Hematopoietic multipotent progenitor cell treated with erythropoietin and hydrocortisone succinate and interleukin-3 and kit ligand, for 17 days (in vitro differentiated cells): ENCODE measurements at regions not wholly inside any gene's neighbourhood (a gene's known extent, or its start where the extent isn't known, plus 50 kb on each side); places are given as distances from the start of the nearest gene placed in this dataset.
"Not testable (repeated sequence)": the region's sequence is repeated elsewhere in the genome, so short reads cannot be mapped to it uniquely, and the experiment has no call there.

Experiments
- DNase-seq: peaks from one replicate; pipeline ENCODE4 v3.0.0-alpha.2; 2015; ENCODE audit warnings: low spot score

GRCh38 chr2:3899536-3900155 is 196.3 kb downstream of the DCDC2C start:
- DNase-seq: no peak

- DNase-seq: no peak
These were observed 198.8 kb downstream of the DCDC2C start for GRCh38 chr2:3902131-3902530.

- DNase-seq: no peak
These were observed 200.7 kb downstream of the DCDC2C start for GRCh38 chr2:3904061-3904460.

DNA sequence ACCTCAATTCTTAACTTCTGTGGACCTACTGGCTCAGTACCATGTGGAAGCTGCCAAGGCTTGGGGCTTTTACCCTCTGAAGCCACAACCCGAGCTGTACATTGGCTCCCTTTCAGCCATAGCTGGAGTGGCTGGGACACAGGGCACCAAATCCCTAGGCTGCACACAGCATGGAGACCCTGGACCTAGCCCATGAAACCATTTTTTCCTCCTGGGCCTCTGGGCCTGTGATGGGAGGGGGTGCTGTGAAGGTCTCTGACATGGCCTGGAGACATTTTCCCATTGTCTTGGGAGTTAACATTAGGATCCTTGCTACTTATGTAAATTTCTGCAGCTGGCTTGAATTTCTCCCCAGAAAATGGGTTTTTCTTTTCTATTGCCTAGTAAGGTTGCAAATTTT is 205.1 kb downstream of the DCDC2C start:
- not testable (repeated sequence) for DNase-seq

DNA sequence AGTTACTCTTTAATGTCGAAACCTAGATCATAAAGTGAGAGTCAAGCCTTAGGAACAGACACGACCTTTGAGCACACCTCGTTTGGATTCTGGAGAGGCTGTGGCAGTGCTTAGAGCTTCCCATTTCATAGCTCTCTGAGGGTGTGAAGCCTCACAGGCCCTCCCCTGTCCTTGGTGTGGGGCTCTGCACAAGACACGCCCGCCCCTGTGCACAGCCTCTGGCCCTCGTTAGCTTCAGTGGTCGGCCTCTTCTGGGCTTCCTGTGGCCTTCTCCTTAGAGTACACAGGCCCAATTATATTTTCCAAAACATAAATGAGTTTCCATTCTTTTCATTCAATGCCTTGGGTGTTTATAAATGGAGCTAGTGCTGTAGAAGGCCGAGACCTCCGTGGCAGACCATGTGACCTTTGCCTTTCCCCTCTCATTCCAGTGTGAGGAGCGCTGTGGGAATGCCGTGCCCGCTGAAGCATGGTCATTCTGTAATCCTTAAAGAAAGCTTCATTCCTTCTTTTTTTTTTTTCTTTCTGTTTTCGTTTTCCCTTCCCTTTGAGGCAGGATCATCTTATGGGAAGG is 208.6 kb downstream of the DCDC2C start:
- no peak for DNase-seq

DNA sequence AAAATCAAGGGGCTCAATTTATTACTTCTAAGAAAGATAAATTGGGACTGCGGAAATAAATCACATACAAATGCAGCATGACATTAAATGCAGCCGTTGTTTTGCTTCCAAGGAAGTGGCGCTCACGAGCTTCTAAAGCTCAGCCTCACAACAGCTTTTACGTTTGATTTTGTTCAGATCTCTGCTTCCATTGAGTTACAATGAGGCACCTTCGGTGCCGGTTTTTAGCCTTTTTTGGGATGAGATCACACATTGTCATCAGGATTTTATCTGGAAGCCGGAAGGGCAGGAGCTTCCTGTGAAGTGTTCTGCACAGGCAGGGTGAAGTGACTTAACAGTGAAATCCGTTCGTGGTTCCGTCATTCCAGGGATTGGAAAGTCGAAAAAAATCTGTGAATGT is 209.8 kb downstream of the DCDC2C start:
- DNase-seq: no peak

DNA sequence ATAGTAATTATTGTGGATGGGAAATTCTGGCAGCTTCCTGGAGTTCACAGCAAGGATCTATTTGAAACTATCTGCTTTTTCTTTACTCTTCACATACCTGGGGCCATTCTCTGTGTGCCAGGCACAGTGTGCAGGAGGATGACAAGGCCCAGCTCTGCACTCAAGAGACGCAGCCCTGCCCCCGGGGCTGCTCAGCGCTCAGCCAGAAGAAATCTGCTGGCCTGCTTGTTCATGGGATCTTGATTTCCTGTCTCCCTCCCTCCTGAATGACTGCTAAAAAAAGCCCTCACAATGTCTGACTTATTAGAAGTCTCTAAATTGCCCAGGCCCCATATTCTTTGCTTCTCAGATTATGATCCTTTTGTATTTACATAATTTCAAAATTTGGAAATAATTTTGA is 210.9 kb downstream of the DCDC2C start:
- no peak for DNase-seq

- no peak for DNase-seq
These were observed 223.7 kb downstream of the DCDC2C start for GRCh38 chr2:3927031-3927430.

DNA sequence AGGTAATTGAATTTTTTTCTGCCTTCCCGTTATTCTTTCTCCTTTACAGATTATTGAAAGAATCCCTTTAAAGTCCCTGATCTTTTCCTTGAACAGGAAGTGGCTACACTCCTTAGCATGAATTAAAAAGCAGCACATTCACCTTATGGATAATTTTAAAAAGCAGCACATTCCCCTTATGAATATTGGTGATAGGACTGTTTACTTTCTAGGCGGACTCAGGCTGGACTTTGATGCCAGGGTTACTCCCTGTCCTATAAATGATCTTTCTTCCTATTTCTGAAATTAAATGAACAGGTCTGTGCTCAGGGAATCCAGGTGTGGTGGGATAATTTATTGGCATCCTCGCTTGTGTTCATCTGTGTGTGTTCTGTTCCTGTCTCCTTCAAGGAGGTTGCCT is 226.0 kb downstream of the DCDC2C start:
- DNase-seq: no peak

DNA sequence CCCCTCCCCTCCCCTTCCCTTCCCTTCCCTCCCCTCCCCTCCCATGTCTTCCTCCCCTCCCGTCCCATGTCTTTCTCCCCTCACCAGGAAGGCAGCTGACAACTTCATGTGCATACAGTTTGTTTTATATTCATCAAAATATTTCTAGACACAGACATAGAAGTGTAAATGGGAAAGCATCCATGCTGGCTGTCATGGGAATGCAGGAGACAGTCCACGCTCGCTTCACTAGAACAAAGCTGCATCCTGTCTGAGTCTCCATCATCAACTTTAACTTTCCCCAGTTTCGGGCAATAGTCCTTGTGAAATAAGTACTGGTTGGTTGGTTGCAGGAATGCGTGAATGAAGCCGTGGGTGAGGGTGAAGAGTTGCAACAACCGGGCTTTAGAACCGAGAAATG is 226.9 kb downstream of the DCDC2C start:
- no peak for DNase-seq

DNA sequence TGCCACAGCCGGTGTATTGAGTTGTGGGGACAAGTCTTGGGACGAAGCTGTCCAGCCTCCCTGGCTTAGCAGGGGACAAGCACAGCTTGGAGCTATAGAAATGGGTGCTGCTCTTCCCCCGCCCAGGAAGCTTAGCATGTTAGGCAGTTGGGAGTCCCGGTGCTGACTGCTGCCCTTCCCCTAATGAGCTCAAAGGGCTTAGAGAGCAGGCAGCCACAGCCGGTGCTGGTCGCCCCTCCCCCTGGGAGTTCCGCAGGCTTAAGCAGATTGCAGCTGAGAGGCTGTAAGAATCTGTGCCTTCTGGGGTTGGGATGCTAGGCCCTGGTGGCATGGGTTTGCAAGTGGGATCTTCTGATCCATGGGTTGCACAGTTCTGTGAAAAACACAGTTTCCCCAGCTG is 237.3 kb downstream of the DCDC2C start:
- no peak for DNase-seq

GRCh38 chr2:3942841-3943240 is 239.5 kb downstream of the DCDC2C start:
- DNase-seq: no peak

- no peak for DNase-seq
These were observed 240.7 kb downstream of the DCDC2C start for GRCh38 chr2:3944071-3944470.

DNA sequence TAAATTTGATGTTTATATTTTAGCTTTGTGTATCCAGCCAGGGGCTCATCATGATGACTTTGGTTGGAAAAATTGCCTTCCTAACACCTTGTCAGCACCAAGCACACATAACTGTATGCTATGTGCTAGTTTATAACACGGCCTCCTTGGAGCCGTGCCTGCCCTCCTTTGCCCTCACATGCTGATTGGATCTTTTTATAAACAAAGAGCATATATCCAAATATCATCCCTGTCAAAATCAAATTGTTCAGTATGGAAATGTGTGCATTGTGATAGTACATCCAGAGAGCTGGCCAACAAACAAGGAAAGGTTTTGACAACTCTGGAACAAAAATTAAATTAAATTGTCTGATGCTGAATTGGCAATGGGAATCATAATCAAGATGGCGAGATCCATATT is 241.5 kb downstream of the DCDC2C start:
- no peak for DNase-seq

DNA sequence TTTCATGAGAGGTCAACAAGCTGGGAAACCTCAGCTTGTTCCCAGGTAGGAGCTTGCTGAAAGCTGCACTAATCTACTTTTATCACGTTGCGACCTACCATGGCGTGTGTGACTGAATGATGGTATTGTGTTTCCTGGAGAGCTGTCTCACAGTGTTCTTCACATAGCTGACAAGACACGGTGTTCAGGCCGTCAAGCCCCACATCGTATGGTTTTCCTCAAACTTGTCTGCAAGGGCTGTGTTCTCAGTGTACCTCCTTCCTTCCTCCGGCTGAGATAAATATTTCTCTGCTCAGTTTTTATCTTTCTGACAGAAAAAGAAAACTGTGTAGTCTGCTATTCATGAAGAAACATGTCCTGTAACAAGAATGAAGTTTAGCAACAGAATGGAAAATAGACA is 244.8 kb downstream of the DCDC2C start:
- no peak for DNase-seq

DNA sequence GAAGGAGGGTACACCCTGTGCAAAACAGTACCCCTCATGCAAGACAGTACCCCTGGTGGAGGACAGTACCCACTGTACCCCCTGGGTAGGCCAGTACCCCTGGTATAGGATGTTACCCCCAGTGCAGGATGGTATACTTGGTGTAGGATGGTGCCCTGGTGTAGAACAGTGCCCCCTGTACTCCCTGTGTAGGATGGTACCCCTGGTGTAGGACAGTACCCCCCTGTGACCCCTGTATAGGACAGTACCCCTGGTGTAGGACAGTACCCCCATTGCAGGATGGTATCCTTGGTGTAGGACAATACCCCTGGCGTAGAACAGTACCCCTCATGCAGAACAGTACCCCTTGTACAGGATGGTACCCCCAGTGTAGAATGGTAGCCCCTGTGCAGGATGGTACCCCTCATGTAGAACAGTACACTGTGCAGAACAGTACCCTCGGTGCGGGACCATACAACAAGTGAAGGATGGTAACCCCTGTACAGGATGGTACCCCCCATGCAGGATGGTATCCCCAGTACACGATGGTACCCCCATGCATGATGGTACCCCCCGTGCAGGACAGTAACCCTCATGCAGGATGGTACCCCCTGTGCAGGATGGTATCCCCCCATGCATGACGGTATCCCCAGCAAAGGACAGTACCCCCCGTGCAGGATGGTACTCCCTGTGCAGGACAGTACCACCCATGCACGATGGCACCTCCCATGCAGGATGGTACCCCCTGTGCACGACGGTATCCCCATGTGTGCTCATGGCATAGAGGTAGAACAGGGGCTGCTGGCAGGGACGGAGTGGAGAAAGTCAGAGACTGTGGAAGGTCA is 248.0 kb downstream of the DCDC2C start:
- DNase-seq: no peak

- DNase-seq: no peak
These were observed 249.6 kb downstream of the DCDC2C start for GRCh38 chr2:3952866-3953516.

GRCh38 chr2:3954261-3954660 is 250.9 kb downstream of the DCDC2C start:
- no peak for DNase-seq

DNA sequence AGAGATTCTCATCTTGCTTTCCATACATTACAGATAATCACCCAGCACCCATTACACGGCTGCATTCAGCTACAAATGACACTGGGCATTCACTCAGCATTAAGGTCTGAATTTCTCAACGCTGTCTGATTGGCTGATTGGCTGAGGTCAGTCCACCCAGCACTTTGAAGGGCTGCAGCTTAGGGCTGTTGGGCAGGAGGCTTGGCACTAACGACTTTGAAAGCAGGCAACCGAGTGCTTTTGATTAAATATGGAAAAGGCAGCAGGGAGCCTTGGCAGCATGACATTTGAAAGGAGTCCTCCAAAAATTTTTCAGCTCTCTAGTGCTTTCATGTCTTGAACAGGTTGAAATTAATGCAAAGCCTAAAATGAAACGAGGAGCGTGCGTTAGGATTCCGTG is 253.0 kb downstream of the DCDC2C start:
- no peak for DNase-seq

- DNase-seq: no peak
These were observed 253.5 kb downstream of the DCDC2C start for GRCh38 chr2:3956892-3957291.

DNA sequence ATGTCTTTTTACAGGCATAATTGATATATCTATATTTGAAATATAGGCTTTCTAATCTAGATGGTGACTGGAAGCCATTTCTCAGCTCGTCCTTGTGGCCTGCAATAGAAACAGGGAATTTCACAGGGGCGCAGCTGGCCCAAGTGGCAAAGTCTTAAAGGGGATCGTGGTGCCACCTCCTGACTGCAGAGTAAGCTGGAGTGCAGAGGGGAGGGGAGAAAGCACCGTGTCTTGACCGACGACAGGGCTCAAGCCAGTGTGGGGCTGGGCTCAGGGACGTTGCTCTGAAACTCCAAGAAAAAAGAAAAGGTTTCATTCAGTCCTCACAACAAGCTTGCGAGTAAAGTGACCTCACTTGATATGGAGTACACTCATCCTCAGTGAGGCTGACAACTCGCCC is 255.1 kb downstream of the DCDC2C start:
- DNase-seq: no peak

GRCh38 chr2:3958969-3959368 is 255.6 kb downstream of the DCDC2C start:
- no peak for DNase-seq

GRCh38 chr2:3959372-3959771 is 256.0 kb downstream of the DCDC2C start:
- peak; percentile 5 for DNase-seq
